ENCODE measurements at regions not wholly inside any gene's neighbourhood (a gene's known extent, or its start where the extent isn't known, plus 50 kb on each side); places are given as distances from the start of the nearest gene placed in this dataset.
"Not testable (repeated sequence)": the region's sequence is repeated elsewhere in the genome, so short reads cannot be mapped to it uniquely, and the experiment has no call there.

GRCh38 chr14:100416921-100417860 lies 94.1 kb downstream of the SLC25A47 start:
- no peak for DNase-seq (ENCODE audit: low read depth in 3 of 3, low spot score in 2 of 3)

GRCh38 chr14:100419856-100420255 lies 96.7 kb downstream of the SLC25A47 start:
- no peak for DNase-seq (ENCODE audit: low read depth in 3 of 3, low spot score in 2 of 3)

GRCh38 chr14:100421756-100422470 lies 98.8 kb downstream of the SLC25A47 start:
- DNase-seq (ENCODE audit: low read depth in 3 of 3, low spot score in 2 of 3) = no peak

GRCh38 chr14:100422556-100423316 lies 99.6 kb downstream of the SLC25A47 start:
- no peak for DNase-seq (ENCODE audit: low read depth in 3 of 3, low spot score in 2 of 3)

GRCh38 chr14:100423317-100424010 lies 100.3 kb downstream of the SLC25A47 start:
- DNase-seq (ENCODE audit: low read depth in 3 of 3, low spot score in 2 of 3) = no peak

- DNase-seq (ENCODE audit: low read depth in 3 of 3, low spot score in 2 of 3) = no peak
Measured at GRCh38 chr14:100424504-100425428, 101.6 kb downstream of the SLC25A47 start.

- DNase-seq (ENCODE audit: low read depth in 3 of 3, low spot score in 2 of 3) = no peak
Measured at GRCh38 chr14:100425429-100425827, 102.3 kb downstream of the SLC25A47 start.

- no peak for DNase-seq (ENCODE audit: low read depth in 3 of 3, low spot score in 2 of 3)
Measured at GRCh38 chr14:100426314-100426713, 103.2 kb downstream of the SLC25A47 start.

- no peak for DNase-seq (ENCODE audit: low read depth in 3 of 3, low spot score in 2 of 3)
Measured at GRCh38 chr14:100427166-100427565, 104.0 kb downstream of the SLC25A47 start.

GRCh38 chr14:100428727-100429126 lies 105.6 kb downstream of the SLC25A47 start:
- DNase-seq (ENCODE audit: low read depth in 3 of 3, low spot score in 2 of 3) = no peak

- no peak for DNase-seq (ENCODE audit: low read depth in 3 of 3, low spot score in 2 of 3)
Measured at GRCh38 chr14:100429537-100429936, 106.4 kb downstream of the SLC25A47 start.

GRCh38 chr14:100430571-100430970 lies 107.4 kb downstream of the SLC25A47 start:
- no peak for DNase-seq (ENCODE audit: low read depth in 3 of 3, low spot score in 2 of 3)

GRCh38 chr14:100431461-100431860 lies 108.3 kb downstream of the SLC25A47 start:
- not testable (repeated sequence) for DNase-seq (ENCODE audit: low read depth in 3 of 3, low spot score in 2 of 3)

GRCh38 chr14:100432652-100433427 lies 109.7 kb downstream of the SLC25A47 start:
- DNase-seq (ENCODE audit: low read depth in 3 of 3, low spot score in 2 of 3) = no peak

- DNase-seq (ENCODE audit: low read depth in 3 of 3, low spot score in 2 of 3) = no peak
Measured at GRCh38 chr14:100433428-100433814, 110.3 kb downstream of the SLC25A47 start.

- DNase-seq (ENCODE audit: low read depth in 3 of 3, low spot score in 2 of 3) = no peak
Measured at GRCh38 chr14:100434033-100434601, 111.0 kb downstream of the SLC25A47 start.

- no peak for DNase-seq (ENCODE audit: low read depth in 3 of 3, low spot score in 2 of 3)
Measured at GRCh38 chr14:100434911-100435438, 111.8 kb downstream of the SLC25A47 start.

- no peak for DNase-seq (ENCODE audit: low read depth in 3 of 3, low spot score in 2 of 3)
Measured at GRCh38 chr14:100435459-100435858, 112.3 kb downstream of the SLC25A47 start.
